Activated B cell treated with CpG ODN at 0.5 μM for 24 hours (primary cell): ENCODE measurements at regions not wholly inside any gene's neighbourhood (a gene's known extent, or its start where the extent isn't known, plus 50 kb on each side); places are given as distances from the start of the nearest gene placed in this dataset.

Experiments
- ATAC-seq: fragments of 200-7000 bp; cut with Tn5 transposase; one replicate; pipeline ENCODE4 v1.10.0; 2021; ENCODE audit warnings: low read depth, mild to moderate bottlenecking, moderate library complexity
- CTCF ChIA-PET: fragments of 350-600 bp; sonication (Branson Sonifier 250); formaldehyde crosslinking; loops from one replicate; lab custom pipeline; 2021; ENCODE audit warnings: antibody characterized with exemption; lab: Charles Lee
- POLR2A ChIA-PET: fragments of 350-600 bp; sonication (Branson Sonifier 250); formaldehyde crosslinking; loops from one replicate; lab custom pipeline; 2021; ENCODE audit warnings: antibody characterized with exemption; lab: Charles Lee
- DNase-seq: peaks from one replicate; pipeline ENCODE4 v3.0.0; 2022
- H3K27ac Mint-ChIP-seq: one replicate; pipeline ENCODE4 v1.8.0; 2020; ENCODE audit warnings: mixed read lengths
- H3K27me3 Mint-ChIP-seq: one replicate; pipeline ENCODE4 v1.8.0; 2021; ENCODE audit warnings: mixed read lengths
- H3K36me3 Mint-ChIP-seq: one replicate; pipeline ENCODE4 v1.8.0; 2021; ENCODE audit warnings: low read depth, mixed read lengths
- H3K4me1 Mint-ChIP-seq: one replicate; pipeline ENCODE4 v1.8.0; 2021; ENCODE audit warnings: mixed read lengths
- H3K4me3 Mint-ChIP-seq: one replicate; pipeline ENCODE4 v1.8.0; 2020; ENCODE audit warnings: mild to moderate bottlenecking, mixed read lengths
- H3K9me3 Mint-ChIP-seq: one replicate; pipeline ENCODE4 v1.8.0; 2020; ENCODE audit warnings: mixed read lengths
- CTCF ChIP-seq: fragments of 200-600 bp; IDR thresholded peaks from one replicate; pipeline ENCODE4 v1.8.0; 2022; ENCODE audit warnings: antibody characterized with exemption, mild to moderate bottlenecking
- intact Hi-C: fragments of 100-400 bp; cut with micrococcal nuclease; formaldehyde crosslinking; loops from one replicate; pipeline ENCODE4 v1.15.1; 2024

GRCh38 chr16:66131895-66132294, 234.6 kb upstream of the CDH5 start:
- no peak for DNase-seq
- H3K4me1 Mint-ChIP-seq, result no peaks in the 10 kb centered on the region

GRCh38 chr16:66131156-66131807, 235.2 kb upstream of the CDH5 start:
- Mint-ChIP-seq H3K27ac (no peak overlapping the region), H3K9me3 (no peaks in the 10 kb centered on the region), H3K36me3 (no peaks in the 10 kb centered on the region), H3K4me1 (no peaks in the 10 kb centered on the region), H3K4me3 (no peak overlapping the region), H3K27me3 (peaks cover 28% of the 10 kb centered on the region)
- no peak for ATAC-seq
- no peak for DNase-seq
- TF ChIP-seq CTCF, result no peak
- intact Hi-C loops, result no loop called here
- POLR2A ChIA-PET, result no interaction called here
- CTCF ChIA-PET, result no interaction called here

More at GRCh38 chr16:66131895-66132294, 234.6 kb upstream of the CDH5 start:
- POLR2A ChIA-PET, result no interaction called here
- intact Hi-C loops, result no loop called here
- Mint-ChIP-seq H3K27ac (no peak overlapping the region), H3K4me3 (no peak overlapping the region), H3K27me3 (peaks cover 22% of the 10 kb centered on the region), H3K36me3 (no peaks in the 10 kb centered on the region), H3K9me3 (no peaks in the 10 kb centered on the region)
- TF ChIP-seq CTCF, result no peak
- CTCF ChIA-PET, result no interaction called here
- ATAC-seq, result no peak

GRCh38 chr16:66130296-66130905, 236.1 kb upstream of the CDH5 start:
- CTCF ChIA-PET, result no interaction called here

GRCh38 chr16:66129196-66129595, 237.3 kb upstream of the CDH5 start:
- no peak for DNase-seq
- intact Hi-C loops, result no loop called here
- H3K27me3 Mint-ChIP-seq, result peaks cover 28% of the 10 kb centered on the region
- no peak overlapping the region for H3K27ac Mint-ChIP-seq
- H3K36me3 Mint-ChIP-seq, result no peaks in the 10 kb centered on the region
- ChIA-PET CTCF (no interaction called here), POLR2A (no interaction called here)
- no peak overlapping the region for H3K4me3 Mint-ChIP-seq
- TF ChIP-seq CTCF, result no peak
- H3K4me1 Mint-ChIP-seq, result no peaks in the 10 kb centered on the region
- ATAC-seq, result no peak
- H3K9me3 Mint-ChIP-seq, result no peaks in the 10 kb centered on the region

More at GRCh38 chr16:66130296-66130905, 236.1 kb upstream of the CDH5 start:
- no peak for ATAC-seq
- no peak overlapping the region for H3K27ac Mint-ChIP-seq
- no peak for TF ChIP-seq CTCF
- H3K4me1 Mint-ChIP-seq, result no peaks in the 10 kb centered on the region
- no peaks in the 10 kb centered on the region for H3K9me3 Mint-ChIP-seq
- POLR2A ChIA-PET, result no interaction called here
- no peaks in the 10 kb centered on the region for H3K36me3 Mint-ChIP-seq
- no peak overlapping the region for H3K4me3 Mint-ChIP-seq
- peaks cover 28% of the 10 kb centered on the region for H3K27me3 Mint-ChIP-seq
- no peak for DNase-seq
- intact Hi-C loops, result no loop called here

- H3K36me3 Mint-ChIP-seq, result no peaks in the 10 kb centered on the region
- H3K27ac Mint-ChIP-seq, result no peak overlapping the region
- ATAC-seq (no peak), DNase-seq (no peak)
- H3K4me1 Mint-ChIP-seq, result no peaks in the 10 kb centered on the region
- peaks cover 24% of the 10 kb centered on the region for H3K27me3 Mint-ChIP-seq
- no peaks in the 10 kb centered on the region for H3K9me3 Mint-ChIP-seq
- ChIA-PET POLR2A (no interaction called here), CTCF (no interaction called here)
- no peak for TF ChIP-seq CTCF
- no peak overlapping the region for H3K4me3 Mint-ChIP-seq
- intact Hi-C loops, result no loop called here
Observed at GRCh38 chr16:66128371-66128770, 238.1 kb upstream of the CDH5 start.
